ENCODE measurements at regions not wholly inside any gene's neighbourhood (a gene's known extent, or its start where the extent isn't known, plus 50 kb on each side); places are given as distances from the start of the nearest gene placed in this dataset.

DNA sequence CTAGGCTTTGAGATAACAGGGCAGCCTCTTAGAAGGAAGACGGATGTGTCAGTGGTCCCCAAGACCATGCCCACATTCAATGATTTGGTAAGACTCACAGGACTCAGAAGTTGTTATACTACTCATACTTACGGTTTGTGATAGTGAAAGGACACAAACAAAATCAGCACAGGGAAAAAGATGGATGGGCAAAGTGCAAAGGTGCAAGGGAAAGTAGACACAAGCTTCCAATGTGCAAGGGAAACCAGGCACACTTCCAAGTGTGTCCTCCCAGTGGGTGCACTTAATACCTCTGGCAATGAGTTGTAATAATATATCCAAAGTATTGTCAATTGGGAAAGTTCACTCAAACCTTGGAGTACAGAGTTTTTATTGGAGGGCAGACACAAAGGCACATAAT is 53.8 kb upstream of the VCX start:
- no peak for ATAC-seq
- H3K4me3 Mint-ChIP-seq = no peak overlapping the region
- no peaks in the 10 kb centered on the region for H3K4me1 Mint-ChIP-seq
- peaks cover 4% of the 10 kb centered on the region for H3K9me3 Mint-ChIP-seq
- H3K27ac Mint-ChIP-seq = no peak overlapping the region
- H3K36me3 Mint-ChIP-seq = no peaks in the 10 kb centered on the region
- H3K27me3 Mint-ChIP-seq = no peaks in the 10 kb centered on the region

- no peak overlapping the region for H3K4me3 Mint-ChIP-seq
- no peak overlapping the region for H3K27ac Mint-ChIP-seq
- H3K36me3 Mint-ChIP-seq = no peaks in the 10 kb centered on the region
- no peaks in the 10 kb centered on the region for H3K27me3 Mint-ChIP-seq
- peaks cover 9% of the 10 kb centered on the region for H3K9me3 Mint-ChIP-seq
- no peak for ATAC-seq
- no peaks in the 10 kb centered on the region for H3K4me1 Mint-ChIP-seq
These were observed 54.6 kb upstream of the VCX start for GRCh38 chrX:7788334-7788733.

DNA sequence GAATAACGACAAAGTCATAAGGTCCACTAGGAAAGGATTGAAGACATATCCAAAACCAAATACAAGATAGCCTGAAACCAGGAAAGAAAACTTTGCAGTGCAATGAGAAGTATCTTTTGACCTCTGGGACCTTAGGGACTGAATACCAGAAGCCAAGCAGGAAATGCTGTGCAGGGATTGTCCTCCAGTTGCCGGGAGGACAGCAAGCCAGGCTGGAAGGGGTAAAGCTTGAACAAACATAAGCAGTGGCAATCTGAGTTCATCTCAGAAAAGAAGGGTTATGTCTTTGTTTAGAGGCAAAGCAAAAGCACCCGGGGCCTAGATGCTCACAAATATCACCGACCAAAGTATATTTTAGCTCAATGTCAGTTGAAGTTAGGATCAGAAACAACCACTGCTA is 55.3 kb upstream of the VCX start:
- Mint-ChIP-seq H3K27me3 (no peaks in the 10 kb centered on the region), H3K4me1 (no peaks in the 10 kb centered on the region), H3K4me3 (no peak overlapping the region), H3K36me3 (no peaks in the 10 kb centered on the region), H3K27ac (no peak overlapping the region), H3K9me3 (peaks cover 9% of the 10 kb centered on the region)
- ATAC-seq = no peak

DNA sequence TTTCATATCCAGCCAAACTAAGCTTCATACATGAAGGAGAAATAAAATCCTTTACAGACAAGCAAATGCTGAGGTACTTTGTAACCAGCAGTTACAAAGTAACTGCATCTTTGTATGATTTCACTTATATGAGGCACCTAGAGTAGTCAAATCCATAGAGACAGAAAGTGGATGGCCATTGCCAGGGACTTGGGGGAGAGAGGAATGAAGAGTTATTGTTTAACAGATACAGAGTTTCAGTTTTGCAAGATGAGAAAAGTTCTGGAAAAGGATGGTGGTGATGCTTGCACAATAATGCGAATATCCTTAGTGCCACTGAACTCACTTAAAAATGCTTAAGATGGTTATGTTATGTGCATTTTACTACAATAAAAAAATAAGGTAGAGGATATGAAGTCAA is 58.4 kb upstream of the VCX start:
- ATAC-seq = no peak

GRCh38 chrX:7779644-7780043 is 63.3 kb upstream of the VCX start:
- no peak overlapping the region for H3K4me3 Mint-ChIP-seq
- H3K36me3 Mint-ChIP-seq = no peaks in the 10 kb centered on the region
- ATAC-seq = no peak
- H3K4me1 Mint-ChIP-seq = no peaks in the 10 kb centered on the region
- no peaks in the 10 kb centered on the region for H3K27me3 Mint-ChIP-seq
- no peak overlapping the region for H3K27ac Mint-ChIP-seq
- peaks cover 5% of the 10 kb centered on the region for H3K9me3 Mint-ChIP-seq

More for the DNA sequence above, 58.4 kb upstream of the VCX start:
- Mint-ChIP-seq H3K4me3 (no peak overlapping the region), H3K9me3 (peaks cover 9% of the 10 kb centered on the region), H3K4me1 (no peaks in the 10 kb centered on the region), H3K27ac (no peak overlapping the region), H3K36me3 (no peaks in the 10 kb centered on the region), H3K27me3 (no peaks in the 10 kb centered on the region)

DNA sequence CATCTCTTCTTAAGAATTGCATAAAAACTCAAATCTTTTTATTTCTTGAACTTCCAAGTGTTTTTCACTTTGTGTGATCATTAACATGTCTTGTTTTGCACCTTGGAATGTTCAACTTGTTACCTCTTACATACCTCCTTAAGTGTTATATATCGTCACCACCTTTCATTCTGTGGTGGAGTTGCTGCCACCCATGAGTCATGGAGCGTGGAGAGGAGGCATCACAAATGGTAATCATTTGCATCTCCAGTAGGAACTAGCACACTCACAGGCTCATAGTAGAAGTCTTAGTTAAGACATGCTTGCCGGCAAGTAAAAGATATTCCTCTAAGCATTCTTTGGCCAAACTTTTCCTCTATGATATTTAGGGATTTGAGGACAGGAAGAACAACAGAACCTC is 67.0 kb upstream of the VCX start:
- no peak for ATAC-seq
- Mint-ChIP-seq H3K4me1 (no peaks in the 10 kb centered on the region), H3K36me3 (no peaks in the 10 kb centered on the region), H3K9me3 (no peaks in the 10 kb centered on the region), H3K4me3 (no peak overlapping the region), H3K27me3 (no peaks in the 10 kb centered on the region), H3K27ac (no peak overlapping the region)

DNA sequence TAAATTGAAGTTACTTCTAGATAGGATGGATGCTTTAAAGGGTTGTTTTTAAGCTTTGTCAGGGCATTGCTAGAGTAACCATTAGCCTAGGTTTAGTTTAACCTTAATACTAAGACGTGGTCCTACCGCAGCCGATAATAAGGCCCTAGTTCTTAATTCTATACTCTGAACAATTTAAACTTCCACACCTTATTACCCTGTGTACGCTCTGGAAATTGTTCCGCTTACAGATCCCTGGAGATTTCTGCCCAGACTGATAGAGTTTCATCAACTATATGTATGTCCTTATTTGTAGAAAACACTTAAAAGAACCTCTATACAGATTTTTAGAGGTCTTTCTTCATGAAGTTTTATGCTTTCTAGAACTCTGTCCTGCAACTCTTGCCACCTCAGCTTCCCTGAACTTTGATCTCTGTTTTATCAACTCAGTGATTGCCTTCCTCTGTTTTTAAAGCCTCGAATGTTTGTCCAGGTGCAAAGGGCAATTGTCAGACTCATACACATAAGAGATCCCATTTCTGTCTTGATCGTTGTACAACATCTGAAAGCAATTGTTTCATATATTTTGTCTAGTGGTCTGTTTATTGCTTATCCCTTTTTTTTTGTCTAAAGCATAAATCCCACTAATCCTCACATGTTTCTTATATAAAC is 71.1 kb upstream of the VCX start:
- no peak overlapping the region for H3K27ac Mint-ChIP-seq
- H3K4me3 Mint-ChIP-seq = no peak overlapping the region
- H3K4me1 Mint-ChIP-seq = no peaks in the 10 kb centered on the region
- peaks cover 3% of the 10 kb centered on the region for H3K9me3 Mint-ChIP-seq
- H3K36me3 Mint-ChIP-seq = no peaks in the 10 kb centered on the region
- ATAC-seq = no peak
- H3K27me3 Mint-ChIP-seq = no peaks in the 10 kb centered on the region

GRCh38 chrX:7759830-7760229 is 83.1 kb upstream of the VCX start:
- Mint-ChIP-seq H3K9me3 (no peaks in the 10 kb centered on the region), H3K27ac (no peak overlapping the region), H3K27me3 (no peaks in the 10 kb centered on the region), H3K4me3 (no peak overlapping the region), H3K36me3 (no peaks in the 10 kb centered on the region), H3K4me1 (no peaks in the 10 kb centered on the region)
- ATAC-seq = no peak

DNA sequence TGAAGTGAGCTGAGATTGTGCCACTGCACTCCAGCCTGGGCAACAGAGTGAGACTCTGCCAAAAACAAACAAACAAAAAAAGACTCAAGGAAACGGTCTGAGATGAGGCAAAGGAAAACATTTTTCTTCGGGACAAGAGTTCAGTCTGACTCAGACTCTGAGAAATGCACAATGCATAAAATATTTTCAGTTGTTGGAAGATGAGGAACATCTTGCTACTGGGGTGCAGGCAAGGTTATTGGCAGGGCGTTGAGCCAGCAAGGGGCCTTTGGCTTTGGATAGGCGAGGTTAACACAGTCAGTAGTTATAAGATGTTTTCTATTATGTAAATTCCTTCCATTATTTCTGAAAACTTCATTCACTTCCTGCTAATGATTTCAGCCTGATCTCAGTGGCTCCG is 96.1 kb upstream of the VCX start:
- Mint-ChIP-seq H3K4me1 (no peaks in the 10 kb centered on the region), H3K27me3 (no peaks in the 10 kb centered on the region), H3K4me3 (no peak overlapping the region), H3K9me3 (peaks cover 3% of the 10 kb centered on the region), H3K27ac (no peak overlapping the region), H3K36me3 (no peaks in the 10 kb centered on the region)
- ATAC-seq = no peak

- H3K36me3 Mint-ChIP-seq = no peaks in the 10 kb centered on the region
- no peak overlapping the region for H3K4me3 Mint-ChIP-seq
- no peaks in the 10 kb centered on the region for H3K9me3 Mint-ChIP-seq
- no peaks in the 10 kb centered on the region for H3K27me3 Mint-ChIP-seq
- no peak for ATAC-seq
- H3K27ac Mint-ChIP-seq = no peak overlapping the region
- no peaks in the 10 kb centered on the region for H3K4me1 Mint-ChIP-seq
These were observed 112.9 kb upstream of the VCX start for GRCh38 chrX:7730071-7730470.

- Mint-ChIP-seq H3K27me3 (no peaks in the 10 kb centered on the region), H3K9me3 (no peaks in the 10 kb centered on the region), H3K36me3 (no peaks in the 10 kb centered on the region), H3K4me1 (no peaks in the 10 kb centered on the region), H3K27ac (no peak overlapping the region), H3K4me3 (no peak overlapping the region)
- no peak for ATAC-seq
These were observed 122.5 kb upstream of the VCX start for GRCh38 chrX:7720519-7720918.

DNA sequence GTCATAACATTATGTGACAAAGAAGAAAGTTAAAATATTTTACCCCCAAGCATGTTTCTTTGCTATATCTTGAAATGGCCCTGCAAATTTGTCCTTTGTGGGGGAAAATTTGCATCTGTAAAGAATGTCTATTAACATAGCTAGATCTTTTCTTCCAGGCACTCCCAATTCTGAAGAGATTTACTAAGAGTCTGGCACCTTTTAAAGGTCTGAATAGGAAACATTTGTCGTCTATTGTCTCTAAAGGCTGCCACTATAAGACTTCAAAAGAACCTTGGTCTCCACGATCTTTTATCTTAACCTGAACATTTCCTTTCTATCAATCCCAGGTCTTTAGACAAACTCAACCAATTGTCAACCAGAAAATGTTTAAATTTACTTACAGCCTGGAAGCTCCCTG is 128.6 kb upstream of the VCX start:
- H3K4me3 Mint-ChIP-seq = no peak overlapping the region
- no peaks in the 10 kb centered on the region for H3K36me3 Mint-ChIP-seq
- no peak for ATAC-seq
- H3K27me3 Mint-ChIP-seq = no peaks in the 10 kb centered on the region
- no peaks in the 10 kb centered on the region for H3K9me3 Mint-ChIP-seq
- no peak overlapping the region for H3K27ac Mint-ChIP-seq
- no peaks in the 10 kb centered on the region for H3K4me1 Mint-ChIP-seq

DNA sequence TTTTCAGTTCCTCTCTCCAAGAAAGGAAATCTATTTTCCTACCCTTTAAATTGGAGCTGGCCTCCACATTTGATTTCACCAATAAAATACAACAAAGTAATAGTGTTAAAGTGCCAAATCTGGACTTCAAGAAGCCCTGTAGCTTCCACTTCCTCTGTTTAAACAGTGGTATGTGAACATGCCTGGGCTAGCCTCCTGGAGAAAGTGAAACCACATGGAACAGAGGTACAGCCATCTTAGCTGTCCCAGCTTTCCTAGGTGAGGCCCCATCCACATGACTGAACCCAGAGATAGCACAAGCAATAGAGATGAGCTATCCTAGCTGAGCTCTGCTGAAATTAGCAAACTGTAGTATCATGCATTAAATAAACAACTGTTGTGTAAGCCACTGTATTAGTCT is 131.8 kb upstream of the VCX start:
- Mint-ChIP-seq H3K4me1 (no peaks in the 10 kb centered on the region), H3K27ac (no peak overlapping the region), H3K27me3 (no peaks in the 10 kb centered on the region), H3K9me3 (no peaks in the 10 kb centered on the region), H3K4me3 (no peak overlapping the region), H3K36me3 (no peaks in the 10 kb centered on the region)
- no peak for ATAC-seq

DNA sequence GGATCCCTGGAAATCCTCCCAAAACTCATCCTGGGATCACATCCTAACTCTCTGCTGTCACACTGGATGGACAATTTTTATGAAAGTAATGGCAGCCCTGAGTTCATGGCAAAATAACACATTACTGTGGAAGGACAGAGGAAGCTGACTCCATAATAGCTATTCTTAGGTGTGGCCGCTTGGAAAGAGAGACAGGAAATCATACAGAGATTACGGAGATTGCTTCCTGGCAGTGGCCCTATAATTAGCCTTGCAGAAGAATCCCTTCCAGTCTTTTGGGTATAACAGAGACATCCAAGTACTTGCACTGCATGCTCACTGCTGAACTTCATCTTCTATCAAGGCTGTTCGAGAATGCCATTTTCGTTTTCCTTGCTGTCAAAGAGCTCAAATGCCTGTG is 133.1 kb upstream of the VCX start:
- Mint-ChIP-seq H3K27me3 (no peaks in the 10 kb centered on the region), H3K27ac (no peak overlapping the region), H3K9me3 (no peaks in the 10 kb centered on the region), H3K36me3 (no peaks in the 10 kb centered on the region), H3K4me3 (no peak overlapping the region), H3K4me1 (no peaks in the 10 kb centered on the region)
- ATAC-seq = no peak

- no peak overlapping the region for H3K4me3 Mint-ChIP-seq
- H3K9me3 Mint-ChIP-seq = peaks cover 4% of the 10 kb centered on the region
- no peaks in the 10 kb centered on the region for H3K36me3 Mint-ChIP-seq
- no peaks in the 10 kb centered on the region for H3K4me1 Mint-ChIP-seq
- H3K27me3 Mint-ChIP-seq = no peaks in the 10 kb centered on the region
- ATAC-seq = no peak
- no peak overlapping the region for H3K27ac Mint-ChIP-seq
These were observed 136.9 kb upstream of the VCX start for GRCh38 chrX:7706032-7706431.

GRCh38 chrX:7704205-7704604 is 138.8 kb upstream of the VCX start:
- H3K4me3 Mint-ChIP-seq = no peak overlapping the region
- H3K27me3 Mint-ChIP-seq = no peaks in the 10 kb centered on the region
- no peak for ATAC-seq
- H3K36me3 Mint-ChIP-seq = no peaks in the 10 kb centered on the region
- H3K4me1 Mint-ChIP-seq = no peaks in the 10 kb centered on the region
- no peak overlapping the region for H3K27ac Mint-ChIP-seq
- H3K9me3 Mint-ChIP-seq = peaks cover 4% of the 10 kb centered on the region

DNA sequence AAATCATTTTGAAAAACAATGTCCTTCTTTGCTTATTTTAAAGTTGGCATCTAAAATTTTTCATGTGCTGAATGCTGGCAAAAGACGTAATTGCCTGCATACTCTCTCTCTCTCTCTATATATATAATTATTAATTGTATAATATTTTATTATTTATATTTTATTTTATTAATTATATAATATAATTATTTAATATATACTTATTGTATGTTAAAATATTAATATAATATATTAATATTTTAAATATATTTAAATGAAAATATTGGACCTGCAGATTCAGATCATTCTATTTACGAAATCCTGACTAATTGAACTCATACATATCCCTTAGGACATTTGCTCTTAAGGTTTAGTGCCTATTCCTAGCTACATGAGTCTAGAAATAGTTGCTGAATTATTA is 144.7 kb upstream of the VCX start:
- peaks cover 4% of the 10 kb centered on the region for H3K9me3 Mint-ChIP-seq
- H3K27me3 Mint-ChIP-seq = no peaks in the 10 kb centered on the region
- no peak for ATAC-seq
- no peak overlapping the region for H3K27ac Mint-ChIP-seq
- H3K4me1 Mint-ChIP-seq = no peaks in the 10 kb centered on the region
- no peaks in the 10 kb centered on the region for H3K36me3 Mint-ChIP-seq
- no peak overlapping the region for H3K4me3 Mint-ChIP-seq
